ENCODE measurements at regions not wholly inside any gene's neighbourhood (a gene's known extent, or its start where the extent isn't known, plus 50 kb on each side); places are given as distances from the start of the nearest gene placed in this dataset.

DNA sequence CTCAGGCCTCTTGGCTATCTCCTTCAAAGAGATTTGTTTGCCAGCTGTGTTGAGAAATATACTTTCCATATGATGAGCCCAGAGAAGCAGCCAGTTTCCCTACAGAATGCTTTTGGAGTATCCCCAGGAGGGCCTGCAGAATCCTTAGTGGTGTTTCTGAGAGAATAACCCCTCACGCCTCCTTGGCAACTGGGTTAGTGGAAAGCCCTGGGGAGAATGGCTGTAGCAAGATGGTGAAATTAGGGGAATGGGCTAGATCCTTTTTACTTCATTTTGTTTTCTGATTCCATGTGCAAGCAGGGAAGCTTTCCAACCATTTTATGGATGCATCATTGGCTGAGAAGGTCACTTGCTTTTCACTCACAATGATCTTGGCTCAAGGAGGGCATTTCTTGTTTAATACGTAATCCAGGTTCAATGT is 364.6 kb downstream of the DMRT2 start:
- Histone ChIP-seq H3K4me3 (ENCODE audit: low read length in 2 of 2) (no peak overlapping the region), H3K27ac (replicated peaks; ENCODE audit: low read length) (no peak overlapping the region), H3K4me2 (ENCODE audit: insufficient read depth, low read length, poor library complexity, severe bottlenecking) (no peak overlapping the region), H3K9ac (ENCODE audit: low read depth, low read length, poor library complexity) (no peak overlapping the region), H4K8ac (ENCODE audit: low read depth, low read length) (no peak overlapping the region), H3K27me3 (ENCODE audit: control insufficient read depth in 3 of 3, insufficient read depth in 3 of 3, low read depth in 1 of 3, low read length in 3 of 3) (no peaks in the 10 kb centered on the region), H2AFZ (ENCODE audit: low read length) (no peak overlapping the region), H3K36me3 (replicated peaks in 1 of 2; ENCODE audit: control insufficient read depth in 2 of 2, insufficient read depth in 2 of 2, low read length in 2 of 2) (no peaks in the 10 kb centered on the region), H2BK12ac (ENCODE audit: low read length) (no peak overlapping the region), H3K9me3 (replicated peaks in 1 of 2; ENCODE audit: control insufficient read depth in 2 of 2, insufficient read depth in 1 of 2, low read depth in 1 of 2, low read length in 2 of 2) (no peaks in the 10 kb centered on the region), H3K4me1 (ENCODE audit: control insufficient read depth in 2 of 2, insufficient read depth in 1 of 2, low read depth in 1 of 2, low read length in 2 of 2) (no peaks in the 10 kb centered on the region), H3K14ac (ENCODE audit: low read length) (no peak overlapping the region), H3K4ac (ENCODE audit: low read length) (no peak overlapping the region), H4K91ac (ENCODE audit: low read depth, low read length, poor library complexity) (no peak overlapping the region), H3K79me1 (ENCODE audit: low read depth, low read length) (no peaks in the 10 kb centered on the region), H2BK15ac (ENCODE audit: low read length) (no peak overlapping the region), H2BK5ac (ENCODE audit: low read length) (no peak overlapping the region), H3K23ac (ENCODE audit: low read depth, low read length, poor library complexity) (no peak overlapping the region), H2AK5ac (ENCODE audit: low read depth, low read length) (no peak overlapping the region), H2BK120ac (ENCODE audit: low read depth, low read length) (no peak overlapping the region), H3K18ac (ENCODE audit: low read length) (no peak overlapping the region)
- no CpG with 5 or more reads among the region's 2 CpGs for WGBS, 2 donors (ENCODE audit: extremely low coverage in 2 of 2, insufficient read length in 2 of 2, insufficient replicate concordance in 1 of 2)
- no peak for DNase-seq (ENCODE audit: low spot score)

DNA sequence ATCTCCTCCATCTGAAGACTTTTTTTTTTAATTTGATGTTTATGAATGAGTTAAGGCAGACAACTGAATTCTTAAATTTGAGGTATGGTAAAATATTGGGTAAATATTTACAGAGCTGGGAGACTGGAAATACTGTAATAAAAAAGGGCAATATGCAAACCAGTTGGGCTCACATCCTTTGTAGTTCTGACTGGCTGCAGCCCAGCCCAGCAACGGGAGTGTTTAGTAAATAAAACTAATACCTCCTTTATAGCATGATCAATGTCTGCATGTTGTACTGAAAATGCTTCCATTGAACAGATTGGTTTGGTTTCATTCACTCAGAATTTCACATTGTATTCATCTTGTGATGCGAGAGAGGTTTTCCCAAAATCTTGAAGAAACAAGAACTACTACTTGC is 365.0 kb downstream of the DMRT2 start:
- Histone ChIP-seq H2AFZ (ENCODE audit: low read length) (no peak overlapping the region), H4K91ac (ENCODE audit: low read depth, low read length, poor library complexity) (no peak overlapping the region), H2BK120ac (ENCODE audit: low read depth, low read length) (no peak overlapping the region), H4K8ac (ENCODE audit: low read depth, low read length) (no peak overlapping the region), H2BK5ac (ENCODE audit: low read length) (no peak overlapping the region), H3K4me1 (ENCODE audit: control insufficient read depth in 2 of 2, insufficient read depth in 1 of 2, low read depth in 1 of 2, low read length in 2 of 2) (no peaks in the 10 kb centered on the region), H3K18ac (ENCODE audit: low read length) (no peak overlapping the region), H3K4me2 (ENCODE audit: insufficient read depth, low read length, poor library complexity, severe bottlenecking) (no peak overlapping the region), H3K4me3 (ENCODE audit: low read length in 2 of 2) (no peak overlapping the region), H3K9me3 (replicated peaks in 1 of 2; ENCODE audit: control insufficient read depth in 2 of 2, insufficient read depth in 1 of 2, low read depth in 1 of 2, low read length in 2 of 2) (no peaks in the 10 kb centered on the region), H2BK15ac (ENCODE audit: low read length) (no peak overlapping the region), H3K36me3 (replicated peaks in 1 of 2; ENCODE audit: control insufficient read depth in 2 of 2, insufficient read depth in 2 of 2, low read length in 2 of 2) (no peaks in the 10 kb centered on the region), H3K27ac (replicated peaks; ENCODE audit: low read length) (no peak overlapping the region), H3K27me3 (ENCODE audit: control insufficient read depth in 3 of 3, insufficient read depth in 3 of 3, low read depth in 1 of 3, low read length in 3 of 3) (no peaks in the 10 kb centered on the region), H2BK12ac (ENCODE audit: low read length) (no peak overlapping the region), H3K9ac (ENCODE audit: low read depth, low read length, poor library complexity) (no peak overlapping the region), H3K14ac (ENCODE audit: low read length) (no peak overlapping the region), H3K79me1 (ENCODE audit: low read depth, low read length) (no peaks in the 10 kb centered on the region), H2AK5ac (ENCODE audit: low read depth, low read length) (no peak overlapping the region), H3K4ac (ENCODE audit: low read length) (no peak overlapping the region), H3K23ac (ENCODE audit: low read depth, low read length, poor library complexity) (no peak overlapping the region)
- WGBS, 2 donors (ENCODE audit: extremely low coverage in 2 of 2, insufficient read length in 2 of 2, insufficient replicate concordance in 1 of 2): no CpG with 5 or more reads among the region's 2 CpGs
- DNase-seq (ENCODE audit: low spot score): no peak

DNA sequence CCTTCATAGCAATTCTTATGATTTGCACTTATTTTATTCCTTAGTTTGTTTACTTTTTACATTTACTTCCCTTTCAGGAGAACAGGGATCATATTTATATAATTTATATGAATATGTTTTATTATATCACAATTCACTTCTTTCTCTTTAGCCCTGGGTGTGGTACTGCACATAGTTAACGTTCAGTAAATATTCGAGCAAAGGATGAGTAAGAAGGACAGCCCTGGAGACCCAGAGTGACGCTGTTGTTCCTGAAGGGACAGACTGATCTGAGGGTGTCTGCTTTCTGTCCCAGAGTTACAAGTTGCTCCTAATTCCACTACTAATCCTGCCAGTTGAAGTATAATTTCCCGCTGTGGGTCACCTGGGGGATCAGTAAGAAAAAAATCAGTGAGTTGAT is 366.1 kb downstream of the DMRT2 start:
- H3K79me1 ChIP-seq (ENCODE audit: low read depth, low read length): no peaks in the 10 kb centered on the region
- H2BK12ac ChIP-seq (ENCODE audit: low read length): no peak overlapping the region
- no peak overlapping the region for H3K18ac ChIP-seq (ENCODE audit: low read length)
- no peak overlapping the region for H3K4me2 ChIP-seq (ENCODE audit: insufficient read depth, low read length, poor library complexity, severe bottlenecking)
- no peak overlapping the region for H3K27ac ChIP-seq (replicated peaks; ENCODE audit: low read length)
- DNase-seq (ENCODE audit: low spot score): no peak
- H3K27me3 ChIP-seq (ENCODE audit: control insufficient read depth in 3 of 3, insufficient read depth in 3 of 3, low read depth in 1 of 3, low read length in 3 of 3): no peaks in the 10 kb centered on the region
- no peak overlapping the region for H2AK5ac ChIP-seq (ENCODE audit: low read depth, low read length)
- no peaks in the 10 kb centered on the region for H3K9me3 ChIP-seq (replicated peaks in 1 of 2; ENCODE audit: control insufficient read depth in 2 of 2, insufficient read depth in 1 of 2, low read depth in 1 of 2, low read length in 2 of 2)
- no peaks in the 10 kb centered on the region for H3K36me3 ChIP-seq (replicated peaks in 1 of 2; ENCODE audit: control insufficient read depth in 2 of 2, insufficient read depth in 2 of 2, low read length in 2 of 2)
- no peaks in the 10 kb centered on the region for H3K4me1 ChIP-seq (ENCODE audit: control insufficient read depth in 2 of 2, insufficient read depth in 1 of 2, low read depth in 1 of 2, low read length in 2 of 2)
- H3K4ac ChIP-seq (ENCODE audit: low read length): no peak overlapping the region
- H4K91ac ChIP-seq (ENCODE audit: low read depth, low read length, poor library complexity): no peak overlapping the region
- H4K8ac ChIP-seq (ENCODE audit: low read depth, low read length): no peak overlapping the region
- no peak overlapping the region for H3K9ac ChIP-seq (ENCODE audit: low read depth, low read length, poor library complexity)
- no peak overlapping the region for H3K23ac ChIP-seq (ENCODE audit: low read depth, low read length, poor library complexity)
- no peak overlapping the region for H3K14ac ChIP-seq (ENCODE audit: low read length)
- no peak overlapping the region for H3K4me3 ChIP-seq (ENCODE audit: low read length in 2 of 2)
- WGBS, 2 donors (ENCODE audit: extremely low coverage in 2 of 2, insufficient read length in 2 of 2, insufficient replicate concordance in 1 of 2): no CpG with 5 or more reads among the region's 4 CpGs
- H2BK15ac ChIP-seq (ENCODE audit: low read length): no peak overlapping the region
- no peak overlapping the region for H2BK5ac ChIP-seq (ENCODE audit: low read length)
- no peak overlapping the region for H2BK120ac ChIP-seq (ENCODE audit: low read depth, low read length)
- H2AFZ ChIP-seq (ENCODE audit: low read length): no peak overlapping the region

DNA sequence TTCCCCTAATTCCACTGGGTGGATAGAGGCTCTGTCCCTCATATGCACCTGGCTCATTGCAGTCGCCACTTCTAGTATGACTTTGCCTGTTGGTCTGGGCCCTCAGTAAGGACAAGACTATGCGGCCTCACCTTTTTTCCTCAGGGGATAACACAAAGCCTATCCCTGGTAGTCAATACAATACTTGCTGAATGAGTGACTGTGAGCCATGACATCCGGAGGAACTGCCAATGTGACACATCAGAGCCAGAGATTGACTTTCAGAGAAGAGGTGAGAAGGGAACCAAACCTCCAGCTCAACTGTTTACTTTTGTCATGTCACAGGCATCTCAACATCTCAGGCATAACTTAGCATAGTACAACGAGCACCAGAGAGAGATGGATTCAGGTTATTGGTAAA is 371.3 kb downstream of the DMRT2 start:
- WGBS, 2 donors (ENCODE audit: extremely low coverage in 2 of 2, insufficient read length in 2 of 2, insufficient replicate concordance in 1 of 2): no CpG with 5 or more reads among the region's 4 CpGs
- DNase-seq (ENCODE audit: low spot score): no peak
- H2BK15ac ChIP-seq (ENCODE audit: low read length): no peak overlapping the region

More for the DNA sequence above, 371.3 kb downstream of the DMRT2 start:
- Histone ChIP-seq H2AK5ac (ENCODE audit: low read depth, low read length) (no peak overlapping the region), H3K9ac (ENCODE audit: low read depth, low read length, poor library complexity) (no peak overlapping the region), H3K4me1 (ENCODE audit: control insufficient read depth in 2 of 2, insufficient read depth in 1 of 2, low read depth in 1 of 2, low read length in 2 of 2) (no peaks in the 10 kb centered on the region), H2BK5ac (ENCODE audit: low read length) (no peak overlapping the region), H4K8ac (ENCODE audit: low read depth, low read length) (no peak overlapping the region), H2AFZ (ENCODE audit: low read length) (no peak overlapping the region), H3K79me1 (ENCODE audit: low read depth, low read length) (no peaks in the 10 kb centered on the region), H2BK120ac (ENCODE audit: low read depth, low read length) (no peak overlapping the region), H3K9me3 (replicated peaks in 1 of 2; ENCODE audit: control insufficient read depth in 2 of 2, insufficient read depth in 1 of 2, low read depth in 1 of 2, low read length in 2 of 2) (no peaks in the 10 kb centered on the region), H2BK12ac (ENCODE audit: low read length) (no peak overlapping the region), H3K18ac (ENCODE audit: low read length) (no peak overlapping the region), H3K4ac (ENCODE audit: low read length) (no peak overlapping the region), H3K4me3 (ENCODE audit: low read length in 2 of 2) (no peak overlapping the region), H3K36me3 (replicated peaks in 1 of 2; ENCODE audit: control insufficient read depth in 2 of 2, insufficient read depth in 2 of 2, low read length in 2 of 2) (no peaks in the 10 kb centered on the region), H3K4me2 (ENCODE audit: insufficient read depth, low read length, poor library complexity, severe bottlenecking) (no peak overlapping the region), H4K91ac (ENCODE audit: low read depth, low read length, poor library complexity) (no peak overlapping the region), H3K27me3 (ENCODE audit: control insufficient read depth in 3 of 3, insufficient read depth in 3 of 3, low read depth in 1 of 3, low read length in 3 of 3) (no peaks in the 10 kb centered on the region), H3K27ac (replicated peaks; ENCODE audit: low read length) (no peak overlapping the region), H3K23ac (ENCODE audit: low read depth, low read length, poor library complexity) (no peak overlapping the region), H3K14ac (ENCODE audit: low read length) (no peak overlapping the region)

Data from neuronal stem cell (in vitro differentiated cells).